Globus pallidus (tissue), 1 donor: ENCODE measurements at regions not wholly inside any gene's neighbourhood (a gene's known extent, or its start where the extent isn't known, plus 50 kb on each side); places are given as distances from the start of the nearest gene placed in this dataset.
A peak's percentile ranks its signal among the peaks of the same experiment; 100 is the strongest.
"Not testable (repeated sequence)": the region's sequence is repeated elsewhere in the genome, so short reads cannot be mapped to it uniquely, and the experiment has no call there.

ENCODE experiments used
- DNase-seq: peaks from one replicate; pipeline ENCODE4 v3.0.0-alpha.2; 2015; ENCODE audit warnings: low spot score

GRCh38 chr5:36739751-36740221 is 133.4 kb downstream of the SLC1A3 start:
- peak; percentile 68 for DNase-seq

- no peak for DNase-seq
Measured at GRCh38 chr5:36740259-36740898, 134.0 kb downstream of the SLC1A3 start.

DNA sequence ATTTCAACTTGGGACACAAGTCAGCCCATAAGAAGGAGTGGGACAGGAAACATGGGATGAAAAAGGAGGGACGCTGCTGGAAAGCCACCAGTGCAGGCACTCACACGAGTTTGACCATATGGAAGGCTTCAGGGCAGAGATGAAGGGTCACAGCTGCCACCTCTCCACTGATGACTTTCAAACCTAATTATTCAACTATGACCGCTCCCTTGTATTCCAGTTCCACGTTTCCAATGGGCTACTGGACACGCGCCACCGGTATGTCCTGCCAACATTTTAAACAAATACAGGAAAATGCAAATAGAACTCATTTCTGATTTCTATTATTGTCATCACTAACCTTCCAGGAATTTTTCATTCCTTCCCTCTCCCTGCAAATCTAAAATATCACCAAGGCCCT is 134.7 kb downstream of the SLC1A3 start:
- DNase-seq = no peak

DNA sequence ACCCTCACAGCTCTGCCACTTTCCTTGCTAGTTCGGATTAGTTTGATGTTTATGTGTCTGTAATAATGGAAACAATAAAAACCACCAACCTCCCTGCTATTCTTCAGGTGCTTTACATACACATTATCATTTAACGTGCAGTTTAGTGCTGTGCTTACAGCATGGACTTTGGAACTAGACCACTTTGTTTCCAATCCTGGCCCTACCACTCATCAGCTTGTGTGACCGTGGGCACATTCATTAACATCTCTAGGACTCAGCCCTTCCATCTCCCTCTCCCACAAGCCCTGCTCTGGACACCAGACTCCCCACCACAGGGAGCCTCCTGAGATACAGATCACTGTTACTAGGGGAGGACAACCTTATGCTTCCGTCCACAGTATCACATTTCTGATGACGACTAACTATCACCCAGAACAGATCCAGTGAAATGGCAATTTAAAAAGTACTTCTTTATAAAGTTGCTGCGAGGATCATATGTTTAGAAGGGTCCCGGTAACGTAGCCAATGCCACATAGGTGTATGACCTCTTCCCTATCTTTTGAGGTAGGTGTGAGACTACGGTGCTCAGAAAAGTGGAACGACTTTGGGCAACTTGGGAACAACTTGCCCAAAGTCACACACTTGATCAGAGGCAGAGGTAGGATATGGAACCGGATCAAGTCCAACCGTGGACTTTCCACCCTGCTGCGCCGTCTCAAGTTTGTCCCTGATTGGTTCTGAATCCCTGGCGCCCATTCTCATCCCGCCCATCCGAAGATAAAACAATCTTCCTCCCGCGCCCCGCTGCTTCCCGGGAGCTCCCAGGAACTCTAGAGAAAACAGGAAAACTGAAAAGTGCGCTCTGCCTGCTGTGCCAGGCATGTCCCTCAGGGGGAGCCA is 132.4 kb upstream of the NIPBL start:
- DNase-seq = no peak

- DNase-seq = peak; percentile 56
Measured at GRCh38 chr5:36744773-36745589, 131.6 kb upstream of the NIPBL start.

DNA sequence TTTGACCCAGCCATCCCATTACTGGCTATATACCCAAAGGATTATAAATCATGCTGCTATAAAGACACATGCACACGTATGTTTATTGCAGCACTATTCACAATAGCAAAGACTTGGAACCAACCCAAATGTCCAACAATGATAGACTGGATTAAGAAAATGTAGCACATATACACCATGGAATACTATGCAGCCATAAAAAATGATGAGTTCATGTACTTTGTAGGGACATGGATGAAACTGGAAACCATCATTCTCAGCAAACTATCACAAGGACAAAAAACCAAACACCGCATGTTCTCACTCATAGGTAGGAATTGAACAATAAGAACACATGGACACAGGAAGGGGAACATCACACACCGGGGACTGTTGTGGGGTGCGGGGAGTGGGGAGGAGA is 128.8 kb upstream of the NIPBL start:
- not testable (repeated sequence) for DNase-seq

- no peak for DNase-seq
Measured at GRCh38 chr5:36751886-36752285, 124.7 kb upstream of the NIPBL start.

DNA sequence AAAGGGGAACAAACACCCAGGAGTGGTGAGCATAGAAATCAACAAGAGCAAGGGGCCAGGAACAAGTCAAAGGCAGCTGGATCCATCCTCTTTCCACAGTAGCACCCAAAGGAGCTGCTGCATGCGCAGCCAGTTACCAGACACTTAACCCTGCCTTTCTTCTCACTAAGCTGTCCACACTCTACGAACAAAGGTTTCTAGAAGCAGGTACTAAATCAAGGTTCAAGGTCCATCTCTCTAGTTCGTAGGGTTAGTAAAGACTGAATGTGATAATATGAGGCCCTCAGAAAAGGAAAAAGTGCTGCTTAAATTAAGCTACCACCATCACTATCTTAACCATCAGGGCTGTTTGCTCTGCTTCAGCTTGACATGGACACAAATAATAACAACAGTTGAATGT is 121.2 kb upstream of the NIPBL start:
- no peak for DNase-seq

GRCh38 chr5:36755920-36756488 is 120.6 kb upstream of the NIPBL start:
- DNase-seq = no peak

DNA sequence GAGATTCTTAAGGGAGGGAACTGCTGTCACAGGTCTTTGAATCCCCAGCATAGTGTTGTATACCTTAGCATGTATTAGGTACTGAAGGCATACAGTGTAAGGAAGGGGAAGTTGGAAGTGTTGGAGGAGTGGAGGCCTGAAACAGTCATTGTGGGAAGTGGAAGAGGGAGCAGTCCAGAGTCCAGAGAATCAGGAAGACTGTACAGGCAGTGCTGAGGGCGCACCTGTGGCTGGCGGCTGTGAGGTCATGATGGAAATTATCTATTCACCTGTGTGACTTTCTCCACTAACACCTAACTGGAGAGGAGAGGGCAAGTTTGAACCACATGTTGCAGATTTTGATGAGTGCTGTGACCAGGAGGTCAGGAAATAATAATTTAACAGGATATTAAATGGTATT is 119.7 kb upstream of the NIPBL start:
- no peak for DNase-seq

DNA sequence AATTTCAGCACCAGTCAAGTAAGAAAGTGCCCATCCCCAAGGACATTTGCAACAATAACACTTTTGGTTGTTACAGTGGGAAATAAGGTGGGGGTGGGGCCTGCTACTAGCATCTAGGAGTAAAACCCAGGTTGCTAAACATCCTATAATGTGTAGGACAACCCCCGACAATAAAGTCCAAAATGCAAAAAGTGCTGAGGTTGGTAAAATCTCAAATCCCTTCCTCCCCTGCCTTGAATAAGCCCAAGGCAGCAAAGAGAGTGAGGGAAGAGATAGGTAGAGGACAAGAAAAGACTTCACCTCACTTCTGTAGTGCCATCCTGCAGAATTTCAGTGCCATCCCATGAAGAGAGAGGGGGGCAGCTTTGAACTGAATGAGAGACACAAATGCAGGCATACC is 117.5 kb upstream of the NIPBL start:
- DNase-seq = no peak

DNA sequence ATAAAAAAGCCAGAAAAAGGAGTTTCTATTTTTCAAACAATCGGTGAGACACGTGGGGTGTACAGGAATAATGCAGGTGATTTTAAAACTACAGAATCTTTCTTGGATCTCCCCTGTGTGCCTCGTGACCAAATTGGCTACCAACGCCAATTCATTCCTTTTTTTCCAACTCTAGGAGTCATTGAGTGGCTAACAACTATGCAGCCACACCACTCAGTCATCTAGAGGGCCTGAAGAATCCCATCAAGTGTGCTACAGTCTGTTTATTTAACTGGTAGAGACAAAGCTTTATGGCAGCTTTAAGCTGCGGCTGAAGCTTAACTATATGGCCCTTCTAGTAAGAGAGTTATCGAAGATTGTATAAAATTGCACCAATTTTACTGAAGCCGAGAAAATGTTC is 113.1 kb upstream of the NIPBL start:
- no peak for DNase-seq

DNA sequence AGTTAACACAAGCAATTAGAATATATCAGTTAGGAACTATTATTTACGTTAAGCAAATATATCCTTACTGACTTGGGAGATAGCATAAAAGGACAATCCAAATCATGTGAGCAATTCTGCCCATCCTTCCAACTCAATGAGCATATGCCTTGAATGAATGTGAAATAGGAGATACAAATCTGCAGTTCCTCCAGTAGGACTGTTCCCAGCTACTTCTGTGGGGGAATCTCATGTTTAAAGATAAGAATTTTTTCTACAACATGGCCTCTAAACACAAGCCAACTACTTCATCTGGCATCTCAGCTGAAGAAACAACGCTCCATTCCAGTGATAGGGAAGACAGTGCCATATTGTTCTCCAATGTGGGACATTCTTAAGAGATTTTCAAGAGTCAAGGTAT is 110.7 kb upstream of the NIPBL start:
- DNase-seq = no peak

GRCh38 chr5:36766981-36767380 is 109.6 kb upstream of the NIPBL start:
- DNase-seq = no peak

GRCh38 chr5:36768450-36768849 is 108.1 kb upstream of the NIPBL start:
- DNase-seq = no peak

DNA sequence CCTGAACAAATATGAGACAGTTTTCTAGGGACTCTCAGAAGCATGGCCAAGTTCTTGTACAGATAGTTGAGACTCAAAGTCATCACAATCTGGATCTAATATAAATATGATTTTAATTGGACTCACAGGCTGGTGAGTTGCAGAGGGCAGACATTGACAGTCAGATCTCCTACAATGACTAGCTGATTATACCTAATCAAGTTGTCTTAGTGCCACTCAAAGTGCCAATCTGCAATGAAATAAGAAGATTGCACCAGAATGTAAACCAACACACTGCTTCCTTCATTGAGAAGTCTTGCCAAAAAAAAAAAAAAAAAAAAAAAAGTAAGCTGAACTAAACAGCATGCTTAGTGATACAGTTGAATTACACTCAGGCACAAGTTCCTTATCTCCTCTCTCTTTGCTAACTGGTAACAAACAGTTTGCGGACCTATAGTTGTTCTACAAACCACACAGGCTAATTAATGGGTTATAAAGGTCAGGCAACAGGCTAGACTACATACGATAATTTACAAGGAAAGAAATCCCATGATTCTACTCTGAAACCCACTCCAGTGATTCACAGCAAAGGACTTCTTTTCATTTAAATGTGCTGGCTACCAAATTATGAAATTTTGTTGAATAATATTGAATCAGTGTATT is 107.3 kb upstream of the NIPBL start:
- no peak for DNase-seq

DNA sequence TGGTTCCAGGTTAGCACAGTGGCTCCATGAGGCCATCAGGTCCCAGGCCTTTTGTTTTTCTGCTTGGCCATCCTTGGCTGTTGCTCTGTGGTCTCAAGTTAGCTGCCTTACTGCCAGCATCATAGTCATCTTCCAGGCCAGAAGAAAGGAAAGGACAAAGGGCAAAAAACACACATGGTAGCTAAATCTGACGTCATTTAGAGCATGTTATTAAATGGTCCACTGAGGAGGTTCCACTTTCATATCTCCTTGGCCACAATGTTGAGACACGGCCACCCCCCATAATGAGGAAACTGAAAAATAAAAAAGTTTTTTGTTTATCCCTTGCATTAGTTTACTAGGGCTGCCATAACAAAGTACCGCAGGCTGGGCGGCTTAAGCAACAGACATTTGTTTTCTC is 106.4 kb upstream of the NIPBL start:
- no peak for DNase-seq

DNA sequence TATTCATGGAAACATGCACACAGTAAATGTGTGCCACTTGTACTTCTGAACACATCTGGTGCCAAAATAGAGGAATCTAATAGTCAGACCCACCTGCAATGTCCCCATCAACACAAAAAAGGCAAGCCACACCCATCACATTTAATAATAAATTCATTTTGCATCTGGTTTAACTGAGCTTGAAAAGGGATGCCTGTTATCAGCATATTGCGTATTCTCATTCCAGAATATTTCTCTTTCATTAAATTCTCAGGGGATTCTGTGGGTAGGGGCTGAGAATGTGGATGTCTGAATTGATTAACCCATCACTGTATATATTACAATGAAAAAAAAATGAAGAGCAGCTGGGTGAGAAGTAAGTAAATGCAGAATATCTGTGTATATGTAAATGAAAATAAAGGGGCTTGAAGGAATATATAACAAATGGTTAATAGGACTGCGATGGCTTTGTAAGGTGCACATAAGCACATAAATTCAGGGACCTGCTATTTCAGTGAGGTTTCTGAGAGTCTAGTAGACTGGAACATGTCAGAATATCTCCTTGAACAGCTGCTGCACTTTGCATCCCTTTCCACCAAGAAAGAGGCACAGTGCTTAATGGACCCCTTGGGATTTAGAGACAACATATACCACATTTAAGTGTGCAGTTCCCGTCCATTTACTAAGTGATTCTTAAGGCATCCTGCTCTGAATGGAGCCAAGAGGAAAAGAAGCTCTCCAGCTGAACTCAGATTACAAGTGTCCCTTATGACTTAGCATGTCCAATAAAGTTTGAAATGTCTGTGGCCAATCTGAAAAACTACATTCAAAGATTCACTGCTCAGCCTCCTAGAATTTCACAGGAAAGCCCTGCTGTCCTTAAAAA is 104.1 kb upstream of the NIPBL start:
- no peak for DNase-seq

GRCh38 chr5:36777105-36777757 is 99.3 kb upstream of the NIPBL start:
- DNase-seq = peak; percentile 17

DNA sequence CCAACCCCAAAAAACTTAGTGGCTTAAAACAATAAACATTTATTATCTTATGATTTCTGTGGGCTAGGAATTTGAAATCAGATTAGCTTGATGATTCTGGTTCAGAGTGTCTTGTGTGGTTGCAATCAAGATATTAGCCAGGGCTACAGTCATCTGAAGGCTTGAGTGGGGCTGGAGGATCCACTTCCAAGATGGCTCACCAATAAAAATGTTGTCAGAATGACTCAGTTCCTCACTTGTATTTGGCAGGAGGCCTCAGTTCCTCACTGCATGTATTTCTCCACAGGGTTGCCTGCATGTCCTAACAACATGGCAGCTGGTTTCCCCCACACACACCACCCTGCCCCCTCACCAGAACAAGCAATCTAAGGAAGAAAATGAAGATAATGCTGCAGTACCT is 98.2 kb upstream of the NIPBL start:
- no peak for DNase-seq
